ENCODE measurements at regions not wholly inside any gene's neighbourhood (a gene's known extent, or its start where the extent isn't known, plus 50 kb on each side); places are given as distances from the start of the nearest gene placed in this dataset.
"Not testable (repeated sequence)": the region's sequence is repeated elsewhere in the genome, so short reads cannot be mapped to it uniquely, and the experiment has no call there.

DNA sequence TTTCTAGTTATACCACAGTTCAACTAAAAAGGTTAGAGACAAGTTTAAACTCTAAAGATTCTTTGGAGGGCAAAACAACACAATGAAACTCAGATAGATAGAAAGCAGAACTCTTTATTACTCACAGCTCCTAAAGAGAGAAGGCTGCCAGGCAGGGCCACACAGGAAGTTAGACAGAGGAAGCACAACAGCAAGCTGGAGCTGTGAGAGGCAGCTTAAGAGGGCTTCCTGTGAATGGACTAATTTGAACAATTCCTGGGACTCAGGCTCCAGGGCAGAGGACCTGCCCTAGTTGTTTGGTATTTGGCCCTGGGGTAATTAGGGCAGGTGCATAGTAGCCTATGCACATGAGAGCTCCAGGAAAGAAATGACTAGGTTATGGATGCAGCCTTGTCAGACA is 803.6 kb downstream of the DIAPH3 start:
- ChIA-PET POLR2A (no interaction called here), CTCF (no interaction called here)

DNA sequence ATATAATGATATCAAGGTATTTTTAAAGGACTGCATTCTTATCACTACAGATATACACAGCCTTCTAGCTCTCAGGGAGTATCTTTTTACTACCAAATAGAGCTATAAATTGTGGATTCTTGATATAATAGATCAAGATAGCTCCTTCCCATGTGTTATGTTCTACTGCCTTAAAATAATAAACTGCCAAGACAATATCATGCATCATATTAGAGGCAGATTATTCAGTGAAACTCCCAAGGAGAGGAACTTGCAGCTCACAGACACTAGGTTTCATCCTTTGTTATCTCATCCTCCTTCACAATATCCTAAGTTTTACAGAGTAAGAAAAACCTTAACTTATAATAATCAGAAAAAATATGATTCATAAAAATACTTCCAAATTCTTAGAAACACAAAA is 802.8 kb downstream of the DIAPH3 start:
- CTCF ChIA-PET = no interaction called here

DNA sequence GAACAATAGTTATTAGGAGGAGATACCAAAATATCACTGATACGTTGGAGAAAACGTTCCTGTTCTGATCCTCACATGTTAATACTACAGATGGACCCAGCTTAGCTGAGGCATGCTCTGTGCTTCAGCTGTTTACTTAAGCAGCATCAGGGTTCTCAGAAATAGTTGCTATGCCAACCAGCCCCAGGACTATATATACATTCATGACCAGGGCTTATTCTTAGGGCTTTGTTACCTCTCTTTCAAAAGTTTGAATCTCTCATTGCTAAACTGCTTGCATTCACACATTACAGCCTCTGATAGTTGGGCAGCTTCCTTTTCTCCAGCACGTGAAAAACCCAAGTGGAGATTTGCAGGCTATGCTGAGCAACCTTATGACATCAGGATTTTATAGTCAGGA is 800.4 kb downstream of the DIAPH3 start:
- CTCF ChIA-PET = no interaction called here
- POLR2A ChIA-PET = no interaction called here

More for the DNA sequence above, 802.8 kb downstream of the DIAPH3 start:
- POLR2A ChIA-PET = no interaction called here

DNA sequence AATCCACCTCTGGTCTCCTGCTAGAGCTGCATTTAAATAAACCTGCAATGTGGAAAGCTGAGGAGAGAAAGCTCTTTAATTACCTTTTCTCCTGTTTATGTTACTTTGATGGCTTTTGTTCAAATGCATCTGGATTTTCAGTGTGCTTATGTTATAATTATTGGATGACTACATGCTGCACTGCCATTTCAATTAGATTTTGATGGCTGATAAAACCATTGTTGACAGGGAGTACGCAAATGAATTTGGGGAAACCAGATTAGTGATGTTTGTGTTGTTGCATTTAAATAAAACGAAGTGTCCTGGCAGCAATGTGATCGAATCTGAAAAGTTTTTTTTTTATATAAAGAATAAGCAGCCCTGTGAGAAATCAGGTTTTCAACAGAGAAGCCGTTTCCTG is 799.8 kb downstream of the DIAPH3 start:
- ChIA-PET CTCF (no interaction called here), POLR2A (no interaction called here)

DNA sequence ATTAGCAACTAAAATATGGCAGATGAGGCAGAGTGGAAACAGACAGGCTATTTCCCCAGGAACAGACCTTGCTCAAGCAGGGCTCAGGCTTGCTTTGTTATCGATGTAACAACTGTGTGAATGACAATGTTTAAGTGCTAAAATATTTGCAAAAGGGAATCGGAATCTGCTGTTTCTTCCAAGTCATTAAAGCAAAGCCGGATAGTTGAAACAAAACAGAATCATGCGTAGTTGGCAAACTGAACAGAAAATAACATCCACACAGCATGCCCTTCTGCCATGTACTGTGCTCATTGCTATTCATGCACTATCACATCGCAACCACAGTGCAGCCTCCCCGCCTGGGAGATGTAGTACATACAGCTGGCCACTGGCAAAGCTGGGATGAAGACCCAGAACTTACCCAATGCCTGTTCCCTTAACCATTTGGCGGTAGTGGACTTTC is 799.1 kb downstream of the DIAPH3 start:
- ChIA-PET POLR2A (no interaction called here), CTCF (no interaction called here)

DNA sequence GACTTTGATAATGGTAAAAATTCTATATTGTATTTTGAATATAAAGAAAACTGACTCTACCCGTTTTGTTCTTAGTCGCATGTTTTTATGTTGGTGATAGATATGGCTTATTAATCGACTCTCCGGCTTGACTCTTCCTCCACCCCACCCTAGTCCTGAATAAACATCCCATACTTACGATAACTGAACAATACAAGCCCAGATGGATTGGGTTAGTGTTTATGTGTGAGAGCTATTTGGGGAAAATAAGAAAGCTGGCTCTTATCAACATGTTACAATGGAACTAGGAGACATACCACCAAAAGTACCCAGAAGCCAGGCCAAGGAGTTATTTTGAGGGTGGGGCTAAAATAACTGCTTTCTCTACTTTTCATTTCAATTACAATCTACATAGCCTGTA is 796.3 kb downstream of the DIAPH3 start:
- CTCF ChIA-PET = no interaction called here

DNA sequence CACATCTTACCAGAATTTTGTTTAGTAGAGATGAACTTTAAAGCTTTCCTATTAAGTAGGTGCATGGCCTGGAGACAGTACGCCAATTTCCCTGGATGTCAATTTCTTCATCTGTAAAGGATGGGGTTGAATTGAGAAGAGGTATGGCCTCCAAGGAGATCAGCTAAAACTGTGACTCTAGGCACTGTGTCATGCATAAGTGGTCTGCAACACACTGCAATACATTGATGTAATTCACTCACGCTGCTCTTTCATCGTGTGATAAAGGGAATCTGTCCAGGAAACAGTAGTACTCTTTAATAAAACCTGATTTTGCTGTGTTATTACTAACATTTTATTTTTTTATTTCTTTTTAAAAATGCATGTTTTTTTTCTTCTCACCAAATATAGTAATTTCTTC is 795.8 kb downstream of the DIAPH3 start:
- ChIA-PET CTCF (no interaction called here), POLR2A (no interaction called here)

More for the DNA sequence above, 796.3 kb downstream of the DIAPH3 start:
- POLR2A ChIA-PET = no interaction called here

DNA sequence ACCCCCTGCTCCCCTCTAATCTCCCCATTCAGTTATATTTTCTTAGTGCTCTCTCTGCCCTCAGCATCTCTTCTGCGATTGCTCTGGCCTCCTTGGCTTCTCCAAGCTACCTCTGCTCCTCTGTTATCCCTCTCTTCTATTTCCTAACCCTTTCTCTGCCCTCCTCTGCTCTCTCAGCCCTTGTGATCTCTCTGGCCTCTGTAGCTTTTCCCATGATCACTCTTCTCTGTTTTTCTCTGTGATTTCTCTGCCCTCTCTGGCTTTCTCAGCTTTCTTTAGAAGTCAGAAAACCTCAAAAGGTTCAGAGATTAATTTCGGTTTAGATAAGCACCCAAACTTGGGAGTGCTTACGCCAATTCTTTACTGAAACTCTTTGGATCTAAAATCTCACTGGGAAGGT is 795.0 kb downstream of the DIAPH3 start:
- CTCF ChIA-PET = no interaction called here
- POLR2A ChIA-PET = no interaction called here

DNA sequence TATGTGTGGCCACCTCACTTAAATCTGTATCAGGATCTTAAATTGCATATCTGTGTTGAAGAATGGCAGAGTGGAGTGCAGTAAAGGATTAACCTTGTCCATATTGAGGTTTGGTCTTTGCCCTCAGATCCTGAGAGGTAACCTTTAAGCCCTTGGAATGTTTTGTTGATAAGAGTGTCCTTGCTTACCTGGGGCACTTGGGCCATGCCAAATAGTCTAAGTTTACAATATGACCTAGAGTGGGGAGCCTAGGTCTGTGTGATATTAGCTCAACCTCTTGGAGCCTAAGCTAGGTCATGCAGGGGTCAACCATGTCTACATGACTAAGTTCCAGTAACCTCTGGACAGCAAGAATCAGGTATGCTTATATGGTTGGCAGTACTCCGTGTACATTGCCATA is 792.5 kb downstream of the DIAPH3 start:
- POLR2A ChIA-PET = no interaction called here
- CTCF ChIA-PET = no interaction called here

DNA sequence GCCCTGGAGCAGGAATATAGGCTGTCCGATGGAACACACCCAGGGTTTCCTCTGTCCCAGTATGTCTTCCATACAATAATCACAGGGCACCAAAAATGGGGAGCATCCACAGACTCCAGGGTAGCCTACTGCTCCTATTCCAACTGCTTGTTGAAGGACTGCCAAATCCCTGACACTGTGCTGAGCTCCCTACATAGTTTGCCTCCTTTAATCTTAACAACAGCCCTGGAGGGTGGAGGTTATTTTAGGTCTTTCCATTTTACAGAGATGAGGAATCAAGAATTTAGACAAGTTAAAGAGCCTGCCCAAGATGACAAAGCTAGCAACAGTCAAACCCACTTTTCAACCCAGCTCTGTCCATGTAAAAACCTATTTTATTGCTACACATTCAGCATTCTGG is 790.4 kb downstream of the DIAPH3 start:
- CTCF ChIA-PET = no interaction called here

DNA sequence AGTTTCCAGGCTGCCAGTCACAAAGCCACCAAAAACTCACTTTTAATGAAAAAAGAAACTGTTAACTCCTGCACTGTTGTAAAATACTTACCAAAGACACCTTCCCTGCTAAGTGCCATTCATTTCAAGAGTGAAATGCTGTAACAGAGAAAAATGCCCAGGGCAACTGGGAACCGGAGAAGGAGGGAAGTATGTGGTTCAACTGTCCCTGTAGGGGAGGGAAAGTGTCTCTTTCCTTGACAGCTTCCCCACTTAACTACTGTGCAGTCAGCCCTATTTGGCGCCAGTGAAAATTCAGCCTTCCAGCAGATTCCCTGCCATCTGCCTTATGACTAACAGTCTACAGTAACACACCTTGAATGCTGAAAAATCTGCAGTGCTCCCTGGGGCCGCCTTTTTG is 789.0 kb downstream of the DIAPH3 start:
- ChIA-PET POLR2A (no interaction called here), CTCF (no interaction called here)

More for the DNA sequence above, 790.4 kb downstream of the DIAPH3 start:
- POLR2A ChIA-PET = no interaction called here

DNA sequence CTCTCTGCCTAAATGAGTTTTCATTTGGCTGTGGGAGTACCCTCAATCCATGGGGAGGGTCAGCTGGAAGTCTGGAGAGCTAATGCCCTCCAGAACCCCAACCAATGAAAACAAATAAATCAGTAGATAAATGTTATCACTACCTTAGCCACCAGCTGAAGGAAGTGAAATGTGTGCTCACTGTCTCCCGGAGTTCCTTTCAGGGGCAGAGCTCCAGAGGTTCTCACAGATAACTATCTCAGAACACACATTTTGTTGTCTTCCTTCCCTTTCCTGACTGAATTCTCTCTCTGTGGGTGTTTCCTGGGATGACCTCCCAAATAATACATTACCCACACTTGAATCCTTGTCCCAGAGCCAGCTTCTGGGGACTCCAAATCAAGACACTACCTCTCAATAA is 779.6 kb downstream of the DIAPH3 start:
- CTCF ChIA-PET = no interaction called here
- POLR2A ChIA-PET = no interaction called here

DNA sequence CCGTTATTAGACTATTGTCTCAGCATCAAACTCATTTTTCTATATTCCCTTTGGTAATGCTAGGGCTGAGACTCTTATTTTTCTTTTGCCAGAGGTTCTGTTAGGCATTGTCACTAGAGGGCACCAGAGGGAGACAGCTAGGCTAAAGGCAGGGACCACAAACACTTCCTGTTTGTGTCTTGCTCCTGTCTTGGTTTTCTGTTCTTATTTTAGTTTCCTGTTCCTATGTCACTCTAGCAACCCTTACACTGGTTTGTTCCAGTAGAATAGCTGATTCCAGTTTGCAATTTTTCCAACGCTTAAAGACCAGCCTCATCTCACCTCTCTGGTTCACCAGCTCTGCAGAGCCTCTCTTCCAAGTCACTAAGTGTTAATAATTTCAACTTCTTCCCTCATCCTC is 772.0 kb downstream of the DIAPH3 start:
- POLR2A ChIA-PET = no interaction called here
- CTCF ChIA-PET = interaction anchor here (0.7 to 0.9 kb wide), 2 partner anchors 11 to 364 kb away, joined by 3 to 4 read pairs; no protein-coding TSS in a partner anchor

DNA sequence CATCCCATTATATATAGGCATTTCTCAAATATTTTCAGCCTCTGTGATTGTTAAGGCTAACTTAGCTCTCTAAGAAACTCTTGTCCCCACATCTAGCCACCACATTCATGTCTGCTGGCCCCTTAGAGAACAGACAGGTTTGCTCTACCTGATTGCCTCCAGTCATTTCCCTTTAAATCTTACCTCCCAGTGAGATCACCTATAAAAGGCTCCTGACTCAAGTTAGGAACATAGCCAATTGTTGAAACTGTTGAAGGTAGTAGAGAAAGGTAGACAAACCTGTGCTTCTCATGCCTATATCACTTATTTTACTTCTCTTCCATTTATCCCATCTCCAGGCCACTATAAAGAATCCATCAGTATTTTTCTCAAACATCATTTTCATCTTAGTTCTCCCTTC is 771.4 kb downstream of the DIAPH3 start:
- POLR2A ChIA-PET = no interaction called here
- CTCF ChIA-PET = interaction anchor here (0.7 kb wide), 1 partner anchor 12 kb away, joined by 4 read pairs; no protein-coding TSS in a partner anchor

DNA sequence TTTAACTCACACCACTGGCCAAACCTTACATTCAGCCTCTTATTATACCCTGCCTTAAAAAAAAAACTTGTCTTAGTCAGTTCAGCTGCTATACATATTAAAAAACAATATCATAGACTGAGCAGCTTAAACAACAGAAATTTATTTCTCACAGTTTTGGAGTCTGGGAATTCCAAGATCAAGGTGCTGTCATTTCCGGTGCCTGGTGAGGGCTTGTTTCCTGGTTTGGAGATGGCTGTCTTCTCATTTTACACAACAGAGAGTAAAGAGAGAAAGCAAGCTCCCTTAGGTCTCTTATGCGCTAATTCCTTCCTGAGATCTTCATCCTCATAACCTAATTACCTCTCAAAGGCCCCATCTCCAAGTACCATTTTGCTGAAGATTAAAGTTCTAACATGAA is 769.2 kb downstream of the DIAPH3 start:
- ChIA-PET POLR2A (no interaction called here), CTCF (no interaction called here)

DNA sequence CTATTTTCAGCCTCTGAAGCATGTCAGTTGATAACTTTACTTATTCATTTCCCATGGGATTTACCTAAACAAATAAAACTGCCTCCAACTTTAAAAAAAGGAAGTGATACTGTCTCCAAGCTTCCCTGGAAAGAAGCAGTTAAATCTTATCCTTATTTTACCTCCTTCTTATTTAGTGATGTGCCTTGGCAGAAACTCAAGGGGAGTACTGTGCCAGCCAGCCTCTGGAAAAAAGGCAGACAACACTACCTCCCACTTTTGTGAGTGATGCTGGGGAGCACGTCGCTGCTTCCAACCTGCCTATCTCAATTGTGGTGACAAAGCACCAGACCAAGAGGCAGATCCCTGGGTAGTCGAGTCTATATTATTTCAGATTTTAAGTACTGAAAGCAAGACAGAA is 765.6 kb downstream of the DIAPH3 start:
- ChIA-PET POLR2A (no interaction called here), CTCF (no interaction called here)

DNA sequence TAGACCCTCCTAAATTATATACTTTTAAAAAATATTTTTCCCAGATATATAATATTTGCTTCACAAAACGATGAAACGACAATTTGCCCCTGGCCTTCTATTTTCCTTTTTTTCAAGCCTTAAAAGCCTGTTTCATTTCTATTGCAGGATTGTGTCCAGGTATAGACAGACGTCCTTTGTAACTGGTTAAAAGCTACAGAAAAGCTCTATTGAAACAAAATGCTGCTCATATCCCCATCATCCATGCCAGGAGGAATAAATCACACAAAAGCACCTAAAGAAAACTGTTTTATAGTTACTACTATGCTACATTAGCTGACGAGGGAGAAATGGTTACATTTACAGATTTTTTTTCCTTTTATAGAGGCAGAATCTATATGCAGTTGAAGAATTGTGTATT is 765.1 kb downstream of the DIAPH3 start:
- CTCF ChIA-PET = no interaction called here
- POLR2A ChIA-PET = no interaction called here

DNA sequence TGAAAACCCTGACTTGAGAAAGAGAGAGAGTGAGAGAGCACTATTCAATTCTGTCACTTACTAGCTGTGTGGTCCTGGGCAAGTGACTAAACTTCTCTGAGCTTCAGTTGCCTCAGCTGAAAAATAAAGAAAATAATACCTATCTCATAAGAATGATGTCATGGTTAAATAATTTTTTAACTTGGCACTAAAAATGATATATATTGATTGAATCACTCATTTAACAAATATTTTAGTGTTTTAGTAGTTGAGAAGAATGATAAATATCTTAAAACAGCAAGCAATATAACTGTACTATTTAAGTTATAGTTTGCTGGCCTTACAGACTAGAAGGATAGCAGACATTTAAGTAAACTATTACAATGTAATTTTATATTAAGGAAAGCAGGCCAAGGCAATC is 764.2 kb downstream of the DIAPH3 start:
- CTCF ChIA-PET = no interaction called here
- POLR2A ChIA-PET = no interaction called here

DNA sequence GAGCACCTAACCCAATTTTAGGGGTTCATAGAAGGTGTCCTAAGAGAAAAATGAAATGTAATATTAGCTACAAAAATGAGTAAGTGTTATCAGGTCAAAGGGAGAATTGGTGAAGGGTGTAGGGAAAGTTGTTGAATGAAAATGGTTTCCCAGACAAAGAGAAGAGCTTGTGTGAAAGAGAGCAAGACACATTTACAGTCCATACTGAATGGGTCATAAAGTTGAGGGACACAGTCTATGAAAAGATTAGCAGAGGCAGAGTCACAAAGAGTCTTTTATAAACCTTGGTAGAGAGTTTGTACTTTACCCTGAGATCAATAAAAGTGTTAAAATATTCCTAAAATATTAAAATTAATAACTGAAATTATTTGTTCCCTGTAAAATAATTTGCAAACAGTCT is 759.4 kb downstream of the DIAPH3 start:
- POLR2A ChIA-PET = no interaction called here
- CTCF ChIA-PET = no interaction called here

DNA sequence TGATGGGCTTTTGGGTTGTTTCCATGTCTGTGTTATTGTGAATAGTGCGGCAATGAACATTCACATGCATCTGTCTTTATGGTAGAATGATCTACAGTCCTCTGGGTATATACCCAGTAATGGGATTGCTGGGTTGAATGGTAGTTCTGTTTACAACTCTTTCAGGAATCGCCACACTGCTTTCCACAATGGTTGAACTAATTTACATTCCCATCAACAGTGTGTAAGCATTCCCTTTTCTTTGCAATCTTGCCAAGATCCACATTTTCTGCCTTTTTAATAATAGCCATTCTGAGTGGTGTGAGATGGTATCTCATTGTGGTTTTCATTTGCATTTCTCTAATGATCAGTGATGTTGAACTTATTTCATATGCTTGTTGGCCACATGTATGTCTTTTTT is 756.5 kb downstream of the DIAPH3 start:
- CTCF ChIA-PET, POLR2A ChIA-PET: not testable (repeated sequence)

DNA sequence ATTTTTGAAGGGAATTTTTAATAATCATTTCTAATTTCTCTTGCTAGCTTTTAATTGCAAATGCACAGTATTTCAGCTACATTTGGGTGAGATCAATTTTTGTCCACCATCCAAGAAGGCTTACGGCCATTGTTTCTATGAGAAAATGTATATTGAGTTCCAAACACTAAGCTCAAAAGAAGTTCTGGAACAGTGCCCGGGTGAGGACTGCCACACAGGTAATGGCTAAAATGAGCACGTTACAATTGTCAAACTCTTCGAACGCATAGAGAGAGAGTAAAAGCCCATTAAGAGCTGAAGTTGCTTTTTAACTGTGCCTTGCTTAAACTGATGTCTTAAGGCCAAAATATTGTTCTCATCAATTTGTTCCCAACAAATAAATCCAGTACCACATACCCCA is 755.0 kb downstream of the DIAPH3 start:
- ChIA-PET POLR2A (no interaction called here), CTCF (no interaction called here)

DNA sequence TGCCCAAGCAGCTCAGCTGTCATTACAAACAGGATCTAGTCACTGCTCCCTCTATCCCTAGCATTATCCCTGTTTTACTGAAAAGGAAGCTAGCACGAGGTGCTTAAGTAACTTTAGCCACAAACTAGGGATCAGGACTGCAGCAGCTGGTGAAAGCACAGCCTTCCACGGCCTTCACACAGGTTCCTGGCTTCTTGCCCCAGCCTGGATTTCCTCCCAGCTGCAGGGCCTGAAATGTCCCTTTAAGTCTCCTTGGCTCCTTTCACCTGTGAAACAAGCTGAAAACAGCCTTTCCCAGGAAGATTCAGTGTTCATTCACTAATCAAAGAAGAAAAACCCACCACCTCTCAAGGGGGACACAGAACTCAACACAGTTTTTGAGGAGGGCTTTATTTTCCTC is 754.5 kb downstream of the DIAPH3 start:
- ChIA-PET POLR2A (no interaction called here), CTCF (no interaction called here)

DNA sequence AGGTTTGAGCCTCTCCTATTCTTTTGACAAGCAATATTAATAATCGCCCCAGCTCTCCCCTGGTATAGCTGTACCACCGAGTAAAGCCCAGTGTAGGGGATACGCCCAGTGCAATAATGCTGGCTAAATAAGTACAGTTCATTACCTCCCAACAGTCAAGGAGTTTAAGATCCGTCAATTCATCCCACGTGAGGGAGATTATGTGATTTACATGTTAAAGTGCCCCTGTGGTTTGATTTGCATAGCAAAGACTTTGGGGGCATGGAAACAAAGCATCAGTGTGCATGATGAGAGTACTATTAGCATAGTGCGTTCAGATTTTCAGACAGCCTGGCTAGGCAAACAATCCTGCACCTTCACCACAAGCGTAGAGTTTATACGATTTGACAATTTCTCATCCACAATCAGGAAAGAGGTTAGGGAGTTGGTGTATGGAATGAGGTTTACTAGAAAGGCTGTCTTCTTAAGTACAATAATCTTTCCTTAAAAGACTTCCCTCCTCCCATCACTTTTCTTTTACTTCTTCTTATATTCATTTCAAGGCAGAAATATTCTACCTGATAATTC is 754.0 kb downstream of the DIAPH3 start:
- POLR2A ChIA-PET = no interaction called here
- CTCF ChIA-PET = no interaction called here

All from activated CD8-positive, alpha-beta memory T cell treated with anti-CD3 and anti-CD28 coated beads for 36 hours (primary cell).